Left hindlimb (tissue), 1 donor: ENCODE measurements at regions not wholly inside any gene's neighbourhood (a gene's known extent, or its start where the extent isn't known, plus 50 kb on each side); places are given as distances from the start of the nearest gene placed in this dataset.
"Not testable (repeated sequence)": the region's sequence is repeated elsewhere in the genome, so short reads cannot be mapped to it uniquely, and the experiment has no call there.

Experiments used
- DNase-seq: peaks from one replicate; pipeline ENCODE4 v3.0.0-alpha.2; 2018

- no peak for DNase-seq
Measured at GRCh38 chr6:144397141-144397540, 112.0 kb downstream of the UTRN start.

GRCh38 chr6:144400321-144400720 is 115.2 kb downstream of the UTRN start:
- DNase-seq = no peak

GRCh38 chr6:144401736-144402733 is 116.9 kb downstream of the UTRN start:
- no peak for DNase-seq

- no peak for DNase-seq
Measured at GRCh38 chr6:144402750-144403149, 117.6 kb downstream of the UTRN start.

- DNase-seq = no peak
Measured at GRCh38 chr6:144405163-144405562, 120.0 kb downstream of the UTRN start.

GRCh38 chr6:144406796-144407195 is 121.7 kb downstream of the UTRN start:
- no peak for DNase-seq

GRCh38 chr6:144408161-144408560 is 123.0 kb downstream of the UTRN start:
- DNase-seq = peak; percentile 48

- no peak for DNase-seq
Measured at GRCh38 chr6:144410059-144410458, 124.9 kb downstream of the UTRN start.

- DNase-seq = not testable (repeated sequence)
Measured at GRCh38 chr6:144410574-144410973, 125.4 kb downstream of the UTRN start.

- DNase-seq = no peak
Measured at GRCh38 chr6:144411531-144412165, 126.5 kb downstream of the UTRN start.

- no peak for DNase-seq
Measured at GRCh38 chr6:144413418-144413817, 128.3 kb downstream of the UTRN start.

- DNase-seq = no peak
Measured at GRCh38 chr6:144415014-144415413, 129.9 kb downstream of the UTRN start.

GRCh38 chr6:144415835-144416237 is 130.7 kb downstream of the UTRN start:
- no peak for DNase-seq

- no peak for DNase-seq
Measured at GRCh38 chr6:144416244-144416643, 131.1 kb downstream of the UTRN start.

GRCh38 chr6:144416773-144417172 is 131.6 kb downstream of the UTRN start:
- no peak for DNase-seq

GRCh38 chr6:144417681-144418080 is 132.5 kb downstream of the UTRN start:
- DNase-seq = no peak

- DNase-seq = no peak
Measured at GRCh38 chr6:144418959-144419545, 133.9 kb downstream of the UTRN start.

- DNase-seq = no peak
Measured at GRCh38 chr6:144423167-144423566, 138.0 kb downstream of the UTRN start.

- DNase-seq = no peak
Measured at GRCh38 chr6:144429753-144430152, 144.6 kb downstream of the UTRN start.

- not testable (repeated sequence) for DNase-seq
Measured at GRCh38 chr6:144433446-144433845, 148.3 kb downstream of the UTRN start.

GRCh38 chr6:144434308-144434990 is 149.3 kb downstream of the UTRN start:
- no peak for DNase-seq

- no peak for DNase-seq
Measured at GRCh38 chr6:144435602-144436426, 150.7 kb downstream of the UTRN start.
